GM21367 (cell line): ENCODE measurements at regions not wholly inside any gene's neighbourhood (a gene's known extent, or its start where the extent isn't known, plus 50 kb on each side); places are given as distances from the start of the nearest gene placed in this dataset.

Source experiments
- ATAC-seq: cut with Tn5 transposase; IDR thresholded peaks from one replicate; pipeline ENCODE4 v1.9.1; 2021; ENCODE audit not compliant: unreplicated experiment

DNA sequence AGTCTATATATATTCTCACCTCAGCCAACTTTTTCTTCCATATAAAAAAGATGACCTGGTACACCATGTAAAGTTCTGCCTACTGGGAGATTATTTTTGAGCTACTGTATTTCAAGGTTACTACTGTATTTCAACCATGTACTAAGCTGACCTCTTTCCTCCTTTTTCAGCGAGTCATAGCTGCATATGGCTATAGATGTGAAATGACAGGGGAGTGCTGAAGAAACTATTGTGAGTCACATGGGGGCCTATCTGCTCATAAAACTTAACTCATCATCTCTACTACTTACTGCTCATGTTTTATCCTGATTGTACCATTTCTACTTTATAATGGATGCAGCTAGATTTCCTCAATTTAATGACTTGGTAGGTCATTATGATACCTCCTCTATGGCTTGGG is 571.4 kb upstream of the ATP2B1 start:
- no peak for ATAC-seq

- ATAC-seq: no peak
Observed at GRCh38 chr12:90275088-90275487, 566.5 kb upstream of the ATP2B1 start.

DNA sequence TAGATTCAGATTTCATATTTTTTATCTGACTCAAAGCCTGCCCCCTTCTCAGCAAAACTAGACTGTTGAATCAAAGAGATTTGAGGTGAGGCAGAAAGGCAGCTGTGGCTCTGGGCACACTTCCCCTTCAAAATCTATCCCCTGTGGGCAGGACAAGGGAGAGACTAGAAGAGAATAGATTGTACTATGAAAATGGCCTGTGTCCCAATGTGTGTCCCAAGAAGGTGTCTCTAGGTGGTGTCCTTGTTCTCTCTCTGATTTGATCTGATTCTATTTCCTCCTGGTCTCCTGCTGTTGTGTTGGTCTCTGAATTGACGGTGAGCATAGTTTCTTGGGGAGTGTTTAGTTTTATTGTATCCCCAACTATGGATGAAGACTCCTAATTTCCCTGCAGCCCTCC is 565.8 kb upstream of the ATP2B1 start:
- ATAC-seq: no peak

DNA sequence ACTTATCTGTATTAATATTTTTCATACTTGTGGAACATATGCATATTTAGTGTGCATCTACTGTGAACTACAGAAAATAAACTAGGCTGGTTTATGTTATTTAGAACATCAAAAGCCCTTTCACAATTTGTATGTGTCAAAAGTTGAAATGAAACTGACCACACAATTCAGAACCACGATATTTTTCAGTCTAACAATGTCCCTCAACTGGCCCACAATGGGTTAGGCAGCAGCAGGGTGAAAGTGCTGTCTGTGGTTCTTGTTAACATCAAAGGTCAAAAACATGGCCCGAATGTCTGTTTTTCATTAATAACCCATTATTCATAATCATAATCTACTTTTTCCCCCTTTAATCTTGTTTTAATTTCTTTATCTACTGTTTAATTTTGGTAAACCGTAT is 559.9 kb upstream of the ATP2B1 start:
- no peak for ATAC-seq

DNA sequence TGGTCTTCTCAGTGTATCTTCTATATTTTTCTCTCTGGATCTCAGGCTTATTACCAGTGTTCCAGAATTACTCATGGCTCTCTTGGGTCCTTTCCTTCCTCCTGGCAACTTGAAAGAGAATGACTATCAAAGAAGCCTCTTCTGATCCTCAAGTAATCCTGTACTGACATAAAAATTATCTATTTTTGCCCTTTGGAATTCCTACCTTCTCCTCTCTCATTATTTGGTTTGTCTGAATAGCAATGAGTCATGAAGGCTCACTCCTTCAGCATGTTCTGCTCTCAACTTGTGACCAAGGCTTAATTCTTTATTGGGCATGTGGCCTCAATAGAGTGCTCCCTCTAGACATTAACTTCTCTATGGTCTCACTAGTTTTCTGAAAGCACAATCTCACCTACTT is 553.6 kb upstream of the ATP2B1 start:
- no peak for ATAC-seq

GRCh38 chr12:90261283-90261682 is 552.6 kb upstream of the ATP2B1 start:
- ATAC-seq: no peak

DNA sequence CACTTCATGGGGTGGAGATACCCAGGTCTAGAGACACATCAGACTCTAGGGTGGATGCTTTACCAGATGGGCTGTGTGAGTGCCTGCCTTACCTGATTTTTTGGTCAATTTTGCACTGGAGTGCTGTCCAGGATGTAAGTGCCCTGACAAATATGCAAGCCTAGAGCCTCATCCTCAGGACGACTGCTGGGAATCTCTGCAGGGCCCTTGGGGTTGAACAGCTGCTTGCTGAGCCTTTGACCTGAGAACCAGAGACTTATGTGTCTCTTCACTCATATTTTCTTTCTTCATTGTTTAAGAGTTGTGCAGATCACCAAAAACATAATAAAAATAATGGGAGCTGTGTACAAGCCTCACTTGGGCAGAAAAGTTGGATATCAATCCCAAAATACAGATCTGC is 551.5 kb upstream of the ATP2B1 start:
- ATAC-seq: no peak

DNA sequence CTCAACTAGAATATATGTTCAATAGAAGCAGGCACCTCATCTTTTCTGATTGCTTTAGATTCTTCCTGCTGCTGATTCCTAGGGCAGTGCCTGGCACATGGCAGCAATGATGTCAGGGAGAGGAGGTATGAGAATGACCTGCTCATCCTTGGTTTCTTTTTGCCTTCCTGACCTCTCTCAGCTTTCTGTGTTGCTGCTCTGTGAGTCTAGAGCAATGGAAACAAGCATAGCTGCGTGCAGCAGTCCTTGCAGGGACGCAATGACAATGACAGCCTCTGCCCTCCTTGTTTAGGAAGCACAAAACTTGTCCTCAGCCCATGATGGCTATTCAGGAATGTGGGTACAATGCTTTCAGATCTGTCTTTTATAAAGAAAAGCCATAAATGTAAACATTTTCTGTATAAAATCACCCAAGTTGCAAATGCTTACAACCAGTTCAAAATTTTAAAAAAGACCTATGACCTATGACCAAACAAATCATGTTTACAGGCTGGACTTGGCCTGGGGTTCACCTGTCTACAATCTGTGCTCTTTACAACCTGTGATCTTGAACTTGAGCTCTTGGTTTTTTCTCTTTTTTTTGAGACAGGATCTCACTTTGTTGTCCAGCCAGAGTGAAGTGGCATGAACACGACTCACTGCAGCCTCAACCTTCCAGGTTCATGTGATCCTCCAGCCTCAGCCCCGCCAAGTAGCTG is 549.4 kb upstream of the ATP2B1 start:
- no peak for ATAC-seq

GRCh38 chr12:90254796-90255195 is 546.2 kb upstream of the ATP2B1 start:
- no peak for ATAC-seq

DNA sequence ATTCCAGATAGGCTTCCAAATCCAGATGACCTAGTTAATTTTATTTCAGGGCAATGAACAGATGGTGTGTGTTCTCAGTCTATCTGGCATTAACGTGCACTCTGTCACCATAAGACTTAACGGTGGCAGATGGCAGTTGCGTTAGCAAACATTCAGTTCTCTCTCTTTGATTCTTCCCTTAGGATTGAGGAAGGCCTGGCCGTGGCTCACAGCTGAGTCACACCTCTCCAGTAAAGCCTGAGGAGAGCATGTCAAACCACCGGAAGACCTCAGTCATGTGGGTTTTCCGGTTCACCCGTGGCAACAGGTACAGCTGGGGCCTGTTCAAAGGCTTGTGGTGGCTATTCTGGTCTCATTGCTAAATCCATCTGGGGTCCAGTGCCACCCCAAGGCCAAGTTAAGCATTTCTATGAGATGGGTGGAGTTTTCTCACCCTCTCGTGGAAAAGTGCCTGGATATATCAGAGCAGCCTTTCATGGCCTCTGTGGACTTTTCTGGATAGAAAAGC is 545.1 kb upstream of the ATP2B1 start:
- peak; percentile 99 for ATAC-seq

DNA sequence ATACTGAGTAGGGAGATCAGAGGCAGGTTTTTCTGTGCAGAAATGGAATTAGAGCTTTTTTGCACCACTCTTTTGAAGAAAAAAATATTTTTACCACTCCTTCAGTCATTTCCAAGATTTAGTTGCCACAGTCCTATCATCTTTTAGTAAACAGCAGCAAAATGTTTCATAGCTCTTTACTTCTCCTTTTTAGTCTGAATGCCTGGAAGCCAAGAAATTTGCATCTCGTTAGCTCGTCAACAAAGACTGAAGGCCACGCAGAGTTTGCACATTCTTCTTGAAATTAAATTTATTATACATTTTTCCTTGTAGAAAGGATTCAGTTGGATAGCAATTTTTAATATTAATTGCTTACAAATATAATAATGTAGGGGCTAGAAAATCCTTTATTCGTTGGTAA is 544.5 kb upstream of the ATP2B1 start:
- ATAC-seq: no peak

- ATAC-seq: no peak
Observed at GRCh38 chr12:90250766-90251165, 542.1 kb upstream of the ATP2B1 start.

- ATAC-seq: no peak
Observed at GRCh38 chr12:90250042-90250441, 541.4 kb upstream of the ATP2B1 start.

GRCh38 chr12:90246688-90247087 is 538.0 kb upstream of the ATP2B1 start:
- no peak for ATAC-seq

GRCh38 chr12:90245391-90245790 is 536.8 kb upstream of the ATP2B1 start:
- ATAC-seq: no peak

DNA sequence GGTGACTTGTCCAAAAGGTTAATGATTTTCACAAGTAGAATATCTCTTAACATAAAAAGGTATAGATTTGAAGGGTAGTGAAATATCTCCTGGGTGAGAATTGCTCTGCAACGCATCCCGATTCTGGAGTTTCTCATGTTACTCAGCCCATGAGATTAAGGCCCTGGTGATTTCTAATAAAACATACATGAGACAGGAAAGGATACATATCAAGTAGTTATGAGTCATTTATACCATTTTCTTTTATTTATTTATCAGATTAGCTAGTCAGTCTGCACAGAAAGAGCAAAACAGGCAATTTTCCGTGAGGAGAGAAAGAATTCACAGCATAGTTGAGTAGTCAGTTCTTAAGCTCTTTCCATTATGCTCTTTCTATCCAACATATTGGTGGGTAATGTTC is 535.6 kb upstream of the ATP2B1 start:
- no peak for ATAC-seq

DNA sequence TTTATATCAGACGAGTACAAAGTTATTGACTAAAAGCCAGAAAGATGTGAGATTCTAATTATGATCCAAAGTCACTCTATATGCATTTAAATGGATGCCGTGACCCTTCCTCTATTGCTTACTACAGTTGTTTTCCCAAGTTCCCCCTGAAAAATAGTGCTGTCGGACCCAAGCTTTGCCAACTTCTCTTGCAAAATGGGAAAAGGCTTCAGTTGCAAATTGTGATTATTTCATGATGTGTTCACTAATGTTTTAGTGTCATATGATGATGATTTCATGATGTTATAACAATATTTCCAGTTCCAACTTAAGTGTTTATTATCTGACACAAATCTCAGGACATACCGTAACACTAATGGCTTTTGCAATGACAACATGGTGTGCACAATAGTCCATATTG is 534.6 kb upstream of the ATP2B1 start:
- ATAC-seq: no peak

- ATAC-seq: no peak
Observed at GRCh38 chr12:90239732-90240260, 531.2 kb upstream of the ATP2B1 start.

DNA sequence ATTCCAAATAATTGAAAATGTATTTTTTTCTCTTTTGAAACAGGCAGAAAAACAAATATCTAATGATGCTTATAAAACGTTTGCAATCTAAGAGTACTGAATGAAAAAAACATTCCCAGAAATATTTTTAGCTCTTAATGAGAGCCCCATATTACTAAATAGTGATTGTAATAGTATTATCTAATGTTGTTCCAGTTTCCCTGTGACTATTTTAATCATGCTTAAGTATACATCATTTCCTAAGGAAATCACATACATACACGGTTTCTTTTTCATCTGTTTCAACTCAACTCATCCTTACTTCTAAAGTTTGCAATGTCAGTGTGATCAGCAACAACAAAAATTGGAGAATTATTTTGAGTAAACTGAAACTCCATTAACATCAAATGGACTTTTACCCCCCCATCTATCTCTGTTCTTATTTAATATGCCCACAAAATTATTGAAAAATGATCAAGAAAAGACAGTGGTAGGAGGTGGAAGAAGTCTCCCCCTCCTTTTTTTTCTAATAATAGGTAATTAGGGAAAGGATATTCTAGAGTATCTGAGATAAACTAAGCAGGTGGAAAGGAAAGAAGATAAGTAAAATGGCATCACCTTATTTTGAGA is 530.1 kb upstream of the ATP2B1 start:
- no peak for ATAC-seq

GRCh38 chr12:90237841-90238240 is 529.2 kb upstream of the ATP2B1 start:
- no peak for ATAC-seq

- ATAC-seq: no peak
Observed at GRCh38 chr12:90235642-90236041, 527.0 kb upstream of the ATP2B1 start.

GRCh38 chr12:90234472-90234871 is 525.8 kb upstream of the ATP2B1 start:
- no peak for ATAC-seq
